GM13976 (cell line): ENCODE measurements at regions not wholly inside any gene's neighbourhood (a gene's known extent, or its start where the extent isn't known, plus 50 kb on each side); places are given as distances from the start of the nearest gene placed in this dataset.

Experiments
- DNase-seq: peaks from one replicate; pipeline ENCODE4 v3.0.0; 2012; ENCODE audit warnings: low spot score
- in situ Hi-C: fragments of 300-500 bp; cut with MboI; formaldehyde crosslinking; loops from one replicate; pipeline ENCODE4 v1.12.0; 2022; ENCODE audit warnings: low sequenced_read_pairs, mixed read lengths, inconsistent platforms; ENCODE audit not compliant: unreplicated experiment
- TF ChIP-seq, protein P1 (sequence below): IDR thresholded peaks from 2 replicates; pipeline ENCODE4 v1.5.1; 2012; ENCODE audit warnings: borderline replicate concordance, mild to moderate bottlenecking; ENCODE audit not compliant: insufficient read depth; ENCODE audit errors: extremely low read depth, missing control alignments, control extremely low read depth

DNA sequence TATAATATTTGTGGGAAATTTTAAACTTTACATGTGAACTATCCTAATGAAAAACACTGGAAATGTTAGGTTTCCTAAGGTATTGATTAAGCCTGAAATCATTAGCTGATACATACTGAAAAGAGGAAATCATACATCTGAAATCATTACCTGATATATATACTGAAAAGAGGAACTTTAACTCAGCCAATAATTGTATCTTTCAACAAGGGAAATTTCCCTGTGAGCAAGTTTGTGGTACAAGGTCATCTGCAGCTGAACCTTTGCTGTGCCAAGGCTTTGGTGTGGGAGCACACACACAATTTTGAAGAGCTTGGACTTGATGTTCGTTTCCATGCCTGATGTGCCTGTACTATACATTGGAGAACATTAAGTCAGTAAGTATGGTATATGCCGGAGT lies 131.9 kb upstream of the USP9X start:
- TF ChIP-seq, protein P1, sequence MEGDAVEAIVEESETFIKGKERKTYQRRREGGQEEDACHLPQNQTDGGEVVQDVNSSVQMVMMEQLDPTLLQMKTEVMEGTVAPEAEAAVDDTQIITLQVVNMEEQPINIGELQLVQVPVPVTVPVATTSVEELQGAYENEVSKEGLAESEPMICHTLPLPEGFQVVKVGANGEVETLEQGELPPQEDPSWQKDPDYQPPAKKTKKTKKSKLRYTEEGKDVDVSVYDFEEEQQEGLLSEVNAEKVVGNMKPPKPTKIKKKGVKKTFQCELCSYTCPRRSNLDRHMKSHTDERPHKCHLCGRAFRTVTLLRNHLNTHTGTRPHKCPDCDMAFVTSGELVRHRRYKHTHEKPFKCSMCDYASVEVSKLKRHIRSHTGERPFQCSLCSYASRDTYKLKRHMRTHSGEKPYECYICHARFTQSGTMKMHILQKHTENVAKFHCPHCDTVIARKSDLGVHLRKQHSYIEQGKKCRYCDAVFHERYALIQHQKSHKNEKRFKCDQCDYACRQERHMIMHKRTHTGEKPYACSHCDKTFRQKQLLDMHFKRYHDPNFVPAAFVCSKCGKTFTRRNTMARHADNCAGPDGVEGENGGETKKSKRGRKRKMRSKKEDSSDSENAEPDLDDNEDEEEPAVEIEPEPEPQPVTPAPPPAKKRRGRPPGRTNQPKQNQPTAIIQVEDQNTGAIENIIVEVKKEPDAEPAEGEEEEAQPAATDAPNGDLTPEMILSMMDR = no peak
- peak; percentile 60 for DNase-seq
- in situ Hi-C loops = no loop called here

DNA sequence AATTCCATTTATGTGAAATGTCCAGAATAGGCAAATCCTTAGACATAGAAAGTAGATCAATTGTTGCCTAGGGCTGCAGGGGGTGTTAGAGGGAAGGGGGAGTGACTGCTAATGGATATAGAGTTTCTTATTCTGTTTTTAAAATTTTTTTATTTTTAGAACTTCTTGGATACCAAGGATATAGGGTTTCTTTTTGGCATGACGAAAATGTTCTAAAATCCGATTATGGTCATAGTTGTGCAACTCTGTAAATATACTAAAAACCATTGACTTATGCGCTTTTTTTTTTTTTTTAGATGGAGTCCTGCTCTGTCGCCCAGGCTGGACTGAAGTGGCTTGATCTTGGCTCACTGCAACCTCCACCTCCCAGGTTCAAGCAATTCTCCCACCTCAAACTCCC lies 125.2 kb upstream of the USP9X start:
- TF ChIP-seq, protein P1 = no peak
- DNase-seq = no peak
- in situ Hi-C loops = no loop called here

DNA sequence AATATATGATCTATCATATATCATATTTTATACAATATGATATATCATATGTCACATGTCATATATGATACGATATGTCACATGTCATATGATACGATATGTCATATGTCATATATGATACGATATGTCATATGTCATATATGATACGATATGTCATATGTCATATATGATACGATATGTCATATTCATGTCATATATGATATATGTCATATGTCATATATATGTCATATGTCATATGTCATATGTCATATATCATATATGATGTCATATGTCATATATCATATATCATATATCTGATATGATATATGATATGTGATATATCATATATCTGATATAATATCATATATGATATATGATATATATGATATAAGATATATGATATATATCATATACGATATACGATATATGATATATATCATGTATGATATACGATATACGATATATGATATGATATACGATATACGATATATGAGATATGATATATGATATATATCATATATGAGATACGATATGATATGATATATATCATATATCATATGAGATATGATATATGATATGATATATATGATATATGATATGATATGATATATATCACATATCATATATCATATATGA lies 122.3 kb upstream of the USP9X start:
- in situ Hi-C loops = no loop called here
- DNase-seq = no peak
- TF ChIP-seq, protein P1 = no peak

DNA sequence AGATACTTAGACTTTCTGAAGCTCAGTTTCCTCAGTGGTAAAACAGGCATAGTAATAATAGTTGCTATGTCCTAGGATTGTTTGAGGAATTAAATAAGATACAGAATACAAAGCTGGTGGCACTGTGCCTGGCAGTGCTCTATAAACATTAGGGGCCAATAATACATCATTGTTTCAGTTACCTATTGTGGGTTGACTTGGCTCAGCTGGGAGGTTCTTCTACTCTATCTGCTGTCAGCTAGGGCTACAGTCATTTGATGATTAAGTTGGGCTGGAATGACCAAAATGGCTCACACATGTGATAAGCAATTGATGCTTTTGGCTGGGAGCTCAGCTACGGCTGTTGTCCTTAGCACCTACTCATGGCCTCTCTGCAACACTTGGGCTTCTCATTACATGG lies 121.2 kb upstream of the USP9X start:
- in situ Hi-C loops = no loop called here
- TF ChIP-seq, protein P1 = no peak
- DNase-seq = no peak

DNA sequence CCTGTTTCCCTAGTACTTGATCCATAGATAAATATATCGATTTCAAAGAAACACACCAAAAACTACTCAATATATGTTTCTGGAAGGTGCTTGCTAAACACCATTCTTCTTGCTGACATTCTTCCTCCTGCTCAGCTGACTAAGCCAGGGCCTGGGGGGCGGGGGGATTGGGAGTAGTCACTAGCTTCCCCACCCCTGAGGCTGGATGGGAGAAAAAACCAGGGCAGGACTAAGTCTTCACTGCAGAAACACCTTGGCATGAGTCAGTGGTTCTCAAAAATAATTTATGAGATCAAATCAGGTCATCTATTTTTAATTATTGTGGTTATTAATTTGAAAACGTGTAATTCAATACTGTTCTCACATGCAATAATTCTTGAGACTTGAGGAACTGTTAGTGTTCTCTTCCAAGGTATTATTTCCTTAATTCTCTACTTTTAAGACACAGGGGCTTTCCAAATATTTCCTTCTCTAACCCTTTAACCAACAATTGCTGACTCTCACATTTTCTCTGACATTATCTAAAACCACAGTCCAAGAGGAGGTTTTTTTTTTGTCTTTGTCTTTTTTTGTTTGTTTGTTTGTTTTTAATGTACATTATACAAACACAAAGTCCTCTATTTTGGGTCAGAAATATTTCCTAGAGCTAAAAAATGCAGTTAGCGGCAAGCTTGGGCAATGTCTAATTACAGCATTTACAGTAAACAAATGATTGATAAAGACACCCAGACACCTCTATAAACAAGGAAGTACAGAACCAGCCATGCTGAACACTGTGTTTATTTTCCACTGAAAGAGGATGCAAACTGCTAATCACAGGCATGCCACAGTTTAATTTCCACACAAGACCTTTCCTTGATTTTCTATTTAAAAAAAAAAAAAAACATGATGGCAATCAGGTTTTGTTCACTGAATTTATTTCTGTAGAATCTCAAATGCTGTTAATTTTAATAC lies 120.3 kb upstream of the USP9X start:
- DNase-seq = no peak
- TF ChIP-seq, protein P1 = no peak
- in situ Hi-C loops = no loop called here

DNA sequence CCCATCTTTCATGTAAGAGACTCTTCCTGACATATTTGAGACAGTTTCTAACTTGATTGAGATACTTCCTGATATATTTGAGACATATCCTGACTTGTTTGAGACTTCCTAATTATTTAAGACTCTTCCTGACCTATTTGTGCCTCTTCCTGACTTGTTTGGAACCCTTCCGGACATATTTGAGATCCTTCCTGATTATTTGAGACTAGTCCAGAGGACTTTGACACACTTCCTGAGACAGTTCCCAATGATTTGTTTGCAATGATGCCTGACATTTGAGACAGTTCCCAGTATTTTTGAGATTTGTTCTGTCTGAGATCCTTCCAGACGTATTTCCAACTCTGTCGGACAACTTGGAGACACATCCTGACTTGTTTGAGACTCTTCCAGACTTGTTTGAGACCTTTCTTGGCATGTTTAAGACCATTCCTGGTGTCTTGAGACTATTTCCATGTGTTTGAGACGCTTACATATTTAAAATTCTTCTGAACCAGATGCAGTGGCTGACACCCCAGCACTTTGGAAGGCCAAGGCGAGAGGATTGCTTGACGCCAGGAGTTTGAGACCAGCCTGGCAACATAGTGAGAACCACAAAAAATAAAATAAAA lies 118.9 kb upstream of the USP9X start:
- no peak for DNase-seq
- in situ Hi-C loops = no loop called here
- TF ChIP-seq, protein P1 = no peak
